GM12864 (cell line): ENCODE measurements at regions not wholly inside any gene's neighbourhood (a gene's known extent, or its start where the extent isn't known, plus 50 kb on each side); places are given as distances from the start of the nearest gene placed in this dataset.

ENCODE experiments used
- DNase-seq: peaks from one replicate; pipeline ENCODE4 v3.0.0-alpha.2; 2011; ENCODE audit warnings: low read depth
- H3K4me3 ChIP-seq: 2 replicates; pipeline ENCODE4 v1.5.1; 2011; ENCODE audit warnings: mild to moderate bottlenecking, low read depth, low read length, control low read depth
- CTCF ChIP-seq: IDR thresholded peaks from 2 replicates; pipeline ENCODE4 v1.5.1; 2011; ENCODE audit warnings: low read depth, mild to moderate bottlenecking, moderate library complexity, low read length, control low read depth, inconsistent platforms; ENCODE audit errors: missing control alignments

- no peak for TF ChIP-seq CTCF
- no peak overlapping the region for H3K4me3 ChIP-seq
- no peak for DNase-seq
Observed at GRCh38 chr15:66860844-66861243, 158.8 kb downstream of the SMAD6 start.

- TF ChIP-seq CTCF, result no peak
- H3K4me3 ChIP-seq, result no peak overlapping the region
- no peak for DNase-seq
Observed at GRCh38 chr15:66862111-66862939, 160.3 kb downstream of the SMAD6 start.

- peak; percentile 94 for TF ChIP-seq CTCF
- no peak overlapping the region for H3K4me3 ChIP-seq
- peak; percentile 37 for DNase-seq
Observed at GRCh38 chr15:66862940-66863335, 160.9 kb downstream of the SMAD6 start.

GRCh38 chr15:66863390-66864085, 161.5 kb downstream of the SMAD6 start:
- TF ChIP-seq CTCF, result no peak
- DNase-seq, result no peak
- no peak overlapping the region for H3K4me3 ChIP-seq

GRCh38 chr15:66864086-66864830, 162.2 kb downstream of the SMAD6 start:
- H3K4me3 ChIP-seq, result no peak overlapping the region
- DNase-seq, result no peak
- no peak for TF ChIP-seq CTCF

- no peak for TF ChIP-seq CTCF
- no peak overlapping the region for H3K4me3 ChIP-seq
- no peak for DNase-seq
Observed at GRCh38 chr15:66864871-66865281, 162.8 kb downstream of the SMAD6 start.
